ENCODE measurements at regions not wholly inside any gene's neighbourhood (a gene's known extent, or its start where the extent isn't known, plus 50 kb on each side); places are given as distances from the start of the nearest gene placed in this dataset.

- Histone ChIP-seq H3K9ac (ENCODE audit: low read length) (no peak overlapping the region), H3K4me2 (ENCODE audit: low read depth, low read length, poor library complexity, severe bottlenecking) (no peak overlapping the region), H4K20me1 (ENCODE audit: low read depth, low read length) (no peaks in the 10 kb centered on the region), H3K27ac (ENCODE audit: low read depth, low read length) (no peak overlapping the region), H3K27me3 (ENCODE audit: low read length) (no peaks in the 10 kb centered on the region), H3K36me3 (ENCODE audit: low read length) (no peaks in the 10 kb centered on the region), H3K9me3 (ENCODE audit: insufficient read depth, low read length) (no peaks in the 10 kb centered on the region), H3K9me2 (replicated peaks; ENCODE audit: insufficient read depth, low read length) (no peaks in the 10 kb centered on the region), H3K4me3 (ENCODE audit: insufficient read depth, low read length, poor library complexity, severe bottlenecking) (no peak overlapping the region), H2AFZ (ENCODE audit: low read depth, low read length, severe bottlenecking) (no peak overlapping the region), H3K79me2 (ENCODE audit: insufficient read depth, low read length) (no peaks in the 10 kb centered on the region), H3F3A (ENCODE audit: insufficient read depth) (no peaks in the 10 kb centered on the region)
- no peak for TF ChIP-seq EZH2phosphoT487 (conservative IDR thresholded peaks at IDR 0.05; ENCODE audit: low read length)
- TF ChIP-seq CTCF (IDR thresholded peaks at IDR 0.05; ENCODE audit: insufficient read depth, low read length, poor library complexity, severe bottlenecking) = no peak
These were observed 71.2 kb upstream of the PRR5 start for GRCh38 chr22:44630826-44631225.

GRCh38 chr22:44628835-44629234 lies 73.2 kb upstream of the PRR5 start:
- Histone ChIP-seq H3K79me2 (ENCODE audit: insufficient read depth, low read length) (no peaks in the 10 kb centered on the region), H3K9me3 (ENCODE audit: insufficient read depth, low read length) (no peaks in the 10 kb centered on the region), H3K9me2 (replicated peaks; ENCODE audit: insufficient read depth, low read length) (no peaks in the 10 kb centered on the region), H3K4me3 (ENCODE audit: insufficient read depth, low read length, poor library complexity, severe bottlenecking) (no peak overlapping the region), H3K4me2 (ENCODE audit: low read depth, low read length, poor library complexity, severe bottlenecking) (no peak overlapping the region), H3K27ac (ENCODE audit: low read depth, low read length) (no peak overlapping the region), H4K20me1 (ENCODE audit: low read depth, low read length) (no peaks in the 10 kb centered on the region), H3K36me3 (ENCODE audit: low read length) (no peaks in the 10 kb centered on the region), H3K9ac (ENCODE audit: low read length) (no peak overlapping the region), H3F3A (ENCODE audit: insufficient read depth) (no peaks in the 10 kb centered on the region), H3K27me3 (ENCODE audit: low read length) (no peaks in the 10 kb centered on the region), H2AFZ (ENCODE audit: low read depth, low read length, severe bottlenecking) (no peak overlapping the region)
- TF ChIP-seq CTCF (IDR thresholded peaks at IDR 0.05; ENCODE audit: insufficient read depth, low read length, poor library complexity, severe bottlenecking) (no peak), EZH2phosphoT487 (conservative IDR thresholded peaks at IDR 0.05; ENCODE audit: low read length) (no peak)

GRCh38 chr22:44628273-44628672 lies 73.7 kb upstream of the PRR5 start:
- Histone ChIP-seq H3K27ac (ENCODE audit: low read depth, low read length) (no peak overlapping the region), H3K9me2 (replicated peaks; ENCODE audit: insufficient read depth, low read length) (no peaks in the 10 kb centered on the region), H3K4me3 (ENCODE audit: insufficient read depth, low read length, poor library complexity, severe bottlenecking) (no peak overlapping the region), H2AFZ (ENCODE audit: low read depth, low read length, severe bottlenecking) (no peak overlapping the region), H3K36me3 (ENCODE audit: low read length) (no peaks in the 10 kb centered on the region), H3K4me2 (ENCODE audit: low read depth, low read length, poor library complexity, severe bottlenecking) (no peak overlapping the region), H4K20me1 (ENCODE audit: low read depth, low read length) (no peaks in the 10 kb centered on the region), H3K9ac (ENCODE audit: low read length) (no peak overlapping the region), H3K79me2 (ENCODE audit: insufficient read depth, low read length) (no peaks in the 10 kb centered on the region), H3K9me3 (ENCODE audit: insufficient read depth, low read length) (no peaks in the 10 kb centered on the region), H3F3A (ENCODE audit: insufficient read depth) (no peaks in the 10 kb centered on the region), H3K27me3 (ENCODE audit: low read length) (no peaks in the 10 kb centered on the region)
- no peak for TF ChIP-seq EZH2phosphoT487 (conservative IDR thresholded peaks at IDR 0.05; ENCODE audit: low read length)

- Histone ChIP-seq H3K4me3 (ENCODE audit: insufficient read depth, low read length, poor library complexity, severe bottlenecking) (no peak overlapping the region), H3K79me2 (ENCODE audit: insufficient read depth, low read length) (no peaks in the 10 kb centered on the region), H3K27me3 (ENCODE audit: low read length) (no peaks in the 10 kb centered on the region), H3K9ac (ENCODE audit: low read length) (no peak overlapping the region), H2AFZ (ENCODE audit: low read depth, low read length, severe bottlenecking) (no peak overlapping the region), H3K9me3 (ENCODE audit: insufficient read depth, low read length) (no peaks in the 10 kb centered on the region), H3K36me3 (ENCODE audit: low read length) (no peaks in the 10 kb centered on the region), H4K20me1 (ENCODE audit: low read depth, low read length) (no peaks in the 10 kb centered on the region), H3K4me2 (ENCODE audit: low read depth, low read length, poor library complexity, severe bottlenecking) (no peak overlapping the region), H3F3A (ENCODE audit: insufficient read depth) (no peaks in the 10 kb centered on the region), H3K9me2 (replicated peaks; ENCODE audit: insufficient read depth, low read length) (no peaks in the 10 kb centered on the region), H3K27ac (ENCODE audit: low read depth, low read length) (no peak overlapping the region)
- TF ChIP-seq CTCF (IDR thresholded peaks at IDR 0.05; ENCODE audit: insufficient read depth, low read length, poor library complexity, severe bottlenecking) = no peak
These were observed 74.4 kb upstream of the PRR5 start for GRCh38 chr22:44627521-44628139.
